Epithelial cell of esophagus (primary cell): ENCODE measurements at regions not wholly inside any gene's neighbourhood (a gene's known extent, or its start where the extent isn't known, plus 50 kb on each side); places are given as distances from the start of the nearest gene placed in this dataset.
"Not testable (repeated sequence)": the region's sequence is repeated elsewhere in the genome, so short reads cannot be mapped to it uniquely, and the experiment has no call there.

Experiments
- DNase-seq: peaks from one replicate; pipeline ENCODE4 v3.0.0; 2010; ENCODE audit warnings: low read depth
- H3K4me3 ChIP-seq: 2 replicates; pipeline ENCODE4 v1.5.1; 2011; ENCODE audit warnings: mild to moderate bottlenecking, low read length, control low read depth
- TF ChIP-seq, protein P1 (sequence below): IDR thresholded peaks from 2 replicates; pipeline ENCODE4 v1.5.1; 2011; ENCODE audit warnings: low read depth, mild to moderate bottlenecking, low read length, control low read depth, inconsistent platforms; ENCODE audit not compliant: insufficient read depth; ENCODE audit errors: missing control alignments

- TF ChIP-seq, protein P1, sequence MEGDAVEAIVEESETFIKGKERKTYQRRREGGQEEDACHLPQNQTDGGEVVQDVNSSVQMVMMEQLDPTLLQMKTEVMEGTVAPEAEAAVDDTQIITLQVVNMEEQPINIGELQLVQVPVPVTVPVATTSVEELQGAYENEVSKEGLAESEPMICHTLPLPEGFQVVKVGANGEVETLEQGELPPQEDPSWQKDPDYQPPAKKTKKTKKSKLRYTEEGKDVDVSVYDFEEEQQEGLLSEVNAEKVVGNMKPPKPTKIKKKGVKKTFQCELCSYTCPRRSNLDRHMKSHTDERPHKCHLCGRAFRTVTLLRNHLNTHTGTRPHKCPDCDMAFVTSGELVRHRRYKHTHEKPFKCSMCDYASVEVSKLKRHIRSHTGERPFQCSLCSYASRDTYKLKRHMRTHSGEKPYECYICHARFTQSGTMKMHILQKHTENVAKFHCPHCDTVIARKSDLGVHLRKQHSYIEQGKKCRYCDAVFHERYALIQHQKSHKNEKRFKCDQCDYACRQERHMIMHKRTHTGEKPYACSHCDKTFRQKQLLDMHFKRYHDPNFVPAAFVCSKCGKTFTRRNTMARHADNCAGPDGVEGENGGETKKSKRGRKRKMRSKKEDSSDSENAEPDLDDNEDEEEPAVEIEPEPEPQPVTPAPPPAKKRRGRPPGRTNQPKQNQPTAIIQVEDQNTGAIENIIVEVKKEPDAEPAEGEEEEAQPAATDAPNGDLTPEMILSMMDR, result no peak
- H3K4me3 ChIP-seq, result no peak overlapping the region
- DNase-seq, result no peak
Measured at GRCh38 chr2:82055846-82056245, 1751.3 kb upstream of the LRRTM1 start.

DNA sequence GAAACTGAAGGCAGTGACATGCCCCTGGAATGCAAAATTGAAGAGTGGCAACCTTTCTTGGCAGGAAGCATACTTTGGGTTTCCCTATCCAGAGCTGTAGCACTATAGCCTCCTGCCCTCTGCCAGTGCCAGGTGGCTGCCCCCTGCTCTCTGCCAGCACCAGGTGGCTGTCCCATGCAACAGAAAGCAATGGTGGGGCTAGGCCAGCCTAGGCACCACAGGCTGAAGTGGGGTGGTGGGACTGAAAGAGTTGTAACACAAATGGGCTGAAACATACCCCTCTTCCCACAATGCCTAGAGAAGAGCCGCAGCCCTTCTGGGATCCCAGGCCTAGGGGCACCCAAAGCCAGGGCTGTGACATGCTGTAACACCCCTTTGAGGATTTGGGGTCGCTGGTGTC is 1739.3 kb upstream of the LRRTM1 start:
- TF ChIP-seq, protein P1, result no peak
- DNase-seq, result no peak
- no peak overlapping the region for H3K4me3 ChIP-seq

DNA sequence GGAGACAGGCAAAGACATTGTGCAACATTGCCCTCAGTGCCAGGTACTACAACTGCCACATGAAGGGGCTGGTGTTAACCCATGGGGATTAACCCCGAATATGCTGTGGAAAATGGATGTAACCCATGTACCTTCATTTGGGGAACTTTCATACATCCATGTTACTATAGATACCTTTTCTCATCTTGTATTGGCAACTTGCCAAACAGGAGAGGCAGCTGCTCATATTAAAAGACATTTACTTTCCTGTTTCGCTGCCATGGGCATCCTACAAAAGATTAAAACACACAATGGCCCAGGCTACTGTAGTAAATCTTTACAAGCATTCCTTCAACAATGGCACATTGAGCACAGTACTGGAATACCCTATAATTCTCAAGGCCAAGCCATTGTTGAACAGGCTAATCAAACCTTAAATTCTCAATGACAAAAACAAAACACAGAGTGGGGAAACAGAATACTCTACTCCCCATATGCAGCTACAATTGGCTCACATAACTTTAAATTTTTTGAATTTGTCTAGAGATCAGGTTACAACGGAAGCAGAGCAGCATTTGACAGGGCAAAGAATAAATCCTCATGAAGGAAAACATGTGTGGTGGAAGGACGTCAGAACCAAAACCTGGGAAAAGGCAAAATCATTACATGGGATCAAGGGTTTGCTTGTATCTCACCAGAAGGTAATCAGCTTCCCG is 1723.5 kb upstream of the LRRTM1 start:
- no peak for DNase-seq
- TF ChIP-seq, protein P1, result no peak
- no peak overlapping the region for H3K4me3 ChIP-seq

DNA sequence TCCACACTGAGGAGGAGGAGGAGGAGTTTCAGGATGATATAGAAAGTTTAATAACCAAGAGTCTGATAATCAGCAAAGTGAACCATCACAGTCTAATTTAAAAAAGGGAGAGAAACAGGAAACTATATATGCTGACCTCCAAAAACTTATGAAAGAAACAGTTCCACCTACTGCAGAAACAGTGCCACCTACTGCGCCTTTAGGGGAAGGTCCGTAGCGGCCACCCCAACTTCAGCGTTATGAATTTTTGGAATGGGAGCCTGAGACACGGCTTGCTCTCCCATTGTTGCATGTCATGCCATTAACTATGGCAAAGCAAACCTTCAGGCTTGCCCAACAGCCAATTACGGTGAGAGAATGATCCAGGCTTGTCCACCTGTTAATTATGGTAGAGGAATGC is 1719.2 kb upstream of the LRRTM1 start:
- TF ChIP-seq, protein P1, result no peak
- H3K4me3 ChIP-seq, result no peak overlapping the region
- DNase-seq, result no peak

DNA sequence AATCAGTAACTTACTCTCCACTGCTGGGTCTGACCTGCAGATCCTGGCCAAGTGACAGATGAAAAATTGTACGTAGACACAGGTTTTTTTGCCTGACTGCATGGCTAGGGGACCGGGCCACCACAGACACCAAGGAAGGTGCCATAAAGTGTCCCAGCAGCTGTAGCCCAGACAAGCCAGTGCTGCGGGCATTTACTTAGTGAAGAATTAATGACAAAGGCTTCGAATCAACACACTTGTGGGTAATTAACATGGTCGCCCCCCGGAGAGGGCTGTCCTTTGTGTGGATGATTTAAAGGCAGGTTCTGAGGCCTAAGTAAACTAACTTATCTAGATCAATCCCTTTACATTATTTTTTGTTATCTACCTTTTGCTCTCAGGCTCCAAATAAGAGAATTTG is 1709.1 kb upstream of the LRRTM1 start:
- TF ChIP-seq, protein P1, result no peak
- no peak overlapping the region for H3K4me3 ChIP-seq
- no peak for DNase-seq

GRCh38 chr2:82007071-82007664 is 1702.6 kb upstream of the LRRTM1 start:
- peak; percentile 7 for DNase-seq
- TF ChIP-seq, protein P1, result no peak
- no peak overlapping the region for H3K4me3 ChIP-seq

DNA sequence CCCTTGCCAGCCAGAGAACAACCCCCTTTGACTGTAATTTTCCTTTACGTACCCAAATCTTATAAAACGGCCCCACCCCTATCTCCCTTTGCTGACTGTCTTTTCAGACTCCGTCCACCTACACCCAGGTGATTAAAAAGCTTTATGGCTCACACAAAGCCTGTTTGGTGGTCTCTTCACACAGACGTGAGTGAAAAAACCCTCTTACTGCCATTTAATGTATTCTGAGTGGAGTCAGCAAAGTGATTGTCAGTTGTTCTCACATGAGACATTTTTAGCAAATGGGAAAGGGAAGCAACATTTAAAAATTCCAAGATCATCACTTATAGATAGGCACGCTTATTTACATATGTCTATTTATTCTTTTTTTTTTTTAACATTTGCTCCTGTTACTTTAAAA is 1701.3 kb upstream of the LRRTM1 start:
- H3K4me3 ChIP-seq, DNase-seq: not testable (repeated sequence)
